IMR-90 (cell line): ENCODE measurements at regions not wholly inside any gene's neighbourhood (a gene's known extent, or its start where the extent isn't known, plus 50 kb on each side); places are given as distances from the start of the nearest gene placed in this dataset.

Source experiments
- ATAC-seq: fragments of 200-7000 bp; cut with Tn5 transposase; 2 replicates; pipeline ENCODE4 v1.9.1; 2020; ENCODE audit warnings: low read depth, mild to moderate bottlenecking, moderate library complexity
- BruUV-seq: library from RNA; stranded (reverse); fragments of 400-500 nt; replicated peaks from 2 replicates; lab custom pipeline; 2021; lab: Mats Ljungman, UMichigan
- CTCF ChIA-PET: fragments of 300-600 bp; formaldehyde crosslinking; extraction: SDS; loops from one replicate; lab custom pipeline; 2021; ENCODE audit warnings: antibody characterized with exemption; lab: Yijun Ruan, JAX
- POLR2A ChIA-PET: fragments of 300-600 bp; sonication (Branson Sonifier 250); formaldehyde crosslinking; loops from one replicate; lab custom pipeline; 2022; ENCODE audit warnings: antibody characterized with exemption; ENCODE audit not compliant: unreplicated experiment; lab: Charles Lee
- DNase-seq: peaks from one replicate; pipeline ENCODE4 v3.0.0; 2013
- H2AFZ ChIP-seq: replicated peaks from 2 replicates; pipeline ENCODE3; 2013; ENCODE audit warnings: low read length, mild to moderate bottlenecking; ENCODE audit not compliant: poor library complexity
- H2AK5ac ChIP-seq: 2 replicates; pipeline ENCODE4 v1.6.1; 2013; ENCODE audit warnings: low read depth, low read length, inconsistent platforms
- H2AK9ac ChIP-seq: replicated peaks from 2 replicates; pipeline ENCODE3; 2013; ENCODE audit warnings: mild to moderate bottlenecking, low read depth, low read length, moderate library complexity; ENCODE audit not compliant: poor library complexity
- H2BK120ac ChIP-seq: 2 replicates; pipeline ENCODE4 v1.6.1; 2013; ENCODE audit warnings: low read depth, low read length, inconsistent platforms
- H2BK15ac ChIP-seq: 3 replicates; pipeline ENCODE4 v1.6.1; 2013; ENCODE audit warnings: low read depth, low read length, inconsistent platforms
- H2BK20ac ChIP-seq: 2 replicates; pipeline ENCODE4 v1.6.1; 2013; ENCODE audit warnings: low read depth, mild to moderate bottlenecking, inconsistent platforms, low read length, moderate library complexity
- H2BK5ac ChIP-seq: 2 replicates; pipeline ENCODE4 v1.6.1; 2013; ENCODE audit warnings: mild to moderate bottlenecking, low read depth, low read length, inconsistent platforms; ENCODE audit not compliant: poor library complexity, severe bottlenecking
- H3K14ac ChIP-seq: replicated peaks from 2 replicates; pipeline ENCODE4 v1.6.1; 2013; ENCODE audit warnings: low read depth, low read length, inconsistent platforms
- H3K18ac ChIP-seq: 2 replicates; pipeline ENCODE4 v1.6.1; 2013; ENCODE audit warnings: low read depth, low read length, control low read depth
- H3K23ac ChIP-seq: 2 replicates; pipeline ENCODE4 v1.6.1; 2013; ENCODE audit warnings: low read depth, low read length, inconsistent platforms
- H3K27ac ChIP-seq: 2 replicates; pipeline ENCODE4 v1.5.1; 2013; ENCODE audit warnings: mild to moderate bottlenecking, control low read depth, low read length; ENCODE audit not compliant: insufficient read depth
- H3K27me3 ChIP-seq: 2 replicates; pipeline ENCODE4 v1.6.1; 2013; ENCODE audit warnings: low read length; ENCODE audit not compliant: control insufficient read depth, insufficient read depth
- H3K36me3 ChIP-seq: 2 replicates; pipeline ENCODE4 v1.6.1; 2013; ENCODE audit warnings: low read length, mixed read lengths; ENCODE audit not compliant: control insufficient read depth, insufficient read depth
- H3K4ac ChIP-seq: 2 replicates; pipeline ENCODE4 v1.6.1; 2013; ENCODE audit warnings: low read depth, low read length, inconsistent platforms
- H3K4me1 ChIP-seq: 2 replicates; pipeline ENCODE4 v1.6.1; 2013; ENCODE audit warnings: low read length, mixed read lengths; ENCODE audit not compliant: control insufficient read depth, insufficient read depth
- H3K4me2 ChIP-seq: 2 replicates; pipeline ENCODE4 v1.6.1; 2013; ENCODE audit warnings: low read depth, mild to moderate bottlenecking, control low read depth, low read length, moderate library complexity
- H3K4me3 ChIP-seq: 2 replicates; pipeline ENCODE4 v1.5.1; 2013; ENCODE audit warnings: low read depth, mild to moderate bottlenecking, control low read depth, low read length, moderate library complexity; ENCODE audit not compliant: insufficient read depth
- H3K56ac ChIP-seq: 2 replicates; pipeline ENCODE4 v1.6.1; 2013; ENCODE audit warnings: low read length, inconsistent platforms; ENCODE audit not compliant: insufficient read depth; ENCODE audit errors: extremely low read depth
- H3K79me1 ChIP-seq, 2 experiments: 2 replicates each; pipeline ENCODE4 v1.6.1; 2013; ENCODE audit warnings: low read length in 2 of 2, inconsistent platforms in 1 of 2, low read depth in 1 of 2
- H3K9ac ChIP-seq: 2 replicates; pipeline ENCODE4 v1.6.1; 2013; ENCODE audit warnings: low read depth, low read length, control low read depth
- H3K9me1 ChIP-seq: 2 replicates; pipeline ENCODE4 v1.6.1; 2013; ENCODE audit warnings: low read length, inconsistent platforms; ENCODE audit not compliant: insufficient read depth
- H3K9me3 ChIP-seq: 2 replicates; pipeline ENCODE4 v1.6.1; 2013; ENCODE audit warnings: low read length; ENCODE audit not compliant: control insufficient read depth, insufficient read depth
- H4K20me1 ChIP-seq: 2 replicates; pipeline ENCODE4 v1.6.1; 2013; ENCODE audit warnings: low read length, inconsistent platforms; ENCODE audit not compliant: insufficient read depth
- H4K5ac ChIP-seq: 2 replicates; pipeline ENCODE4 v1.6.1; 2013; ENCODE audit warnings: mild to moderate bottlenecking, low read depth, low read length, control low read depth
- H4K8ac ChIP-seq, 2 experiments: 2 replicates each; pipeline ENCODE4 v1.6.1; 2013; ENCODE audit warnings: low read depth in 2 of 2, low read length in 2 of 2, control low read depth in 1 of 2, inconsistent platforms in 1 of 2
- H4K91ac ChIP-seq: 2 replicates; pipeline ENCODE4 v1.6.1; 2013; ENCODE audit warnings: low read depth, low read length, inconsistent platforms; ENCODE audit not compliant: insufficient read depth
- CEBPB ChIP-seq: IDR thresholded peaks from 2 replicates; pipeline ENCODE4 v1.6.1; 2012; ENCODE audit warnings: low read depth, low read length, improper control_type of control experiment
- CHD1 ChIP-seq: IDR thresholded peaks from 2 replicates; pipeline ENCODE4 v1.6.1; 2012; ENCODE audit warnings: low read depth, low read length, improper control_type of control experiment
- FOS ChIP-seq: fragments of 150-350 bp; IDR thresholded peaks from 2 replicates; pipeline ENCODE4 v1.6.1; 2016; ENCODE audit warnings: low read depth, low read length
- MAFK ChIP-seq: IDR thresholded peaks from 2 replicates; pipeline ENCODE4 v1.6.1; 2012; ENCODE audit warnings: low read depth, low read length, improper control_type of control experiment
- MAZ ChIP-seq: IDR thresholded peaks from 2 replicates; pipeline ENCODE4 v1.6.1; 2012; ENCODE audit warnings: low read depth, mild to moderate bottlenecking, low read length, improper control_type of control experiment, moderate library complexity, borderline replicate concordance
- MXI1 ChIP-seq: IDR thresholded peaks from 2 replicates; pipeline ENCODE4 v1.6.1; 2012; ENCODE audit warnings: low read depth, mild to moderate bottlenecking, low read length, moderate library complexity, borderline replicate concordance
- NFE2L2 ChIP-seq: fragments of 150-350 bp; IDR thresholded peaks from 2 replicates; pipeline ENCODE4 v1.6.1; 2016; ENCODE audit warnings: low read depth, mild to moderate bottlenecking, low read length
- POLR2A ChIP-seq: IDR thresholded peaks from 2 replicates; pipeline ENCODE4 v1.6.1; 2012; ENCODE audit warnings: mild to moderate bottlenecking, low read depth, low read length
- RAD21 ChIP-seq: IDR thresholded peaks from 2 replicates; pipeline ENCODE4 v1.6.1; 2012; ENCODE audit warnings: low read length, improper control_type of control experiment
- RCOR1 ChIP-seq: IDR thresholded peaks from 2 replicates; pipeline ENCODE4 v1.6.1; 2012; ENCODE audit warnings: mild to moderate bottlenecking, low read length, improper control_type of control experiment; ENCODE audit not compliant: insufficient replicate concordance
- RFX5 ChIP-seq: IDR thresholded peaks from 2 replicates; pipeline ENCODE4 v1.8.0; 2012; ENCODE audit warnings: low read depth, mild to moderate bottlenecking, low read length, moderate library complexity
- WGBS, 2 experiments: methylation state at CpG; one replicate each; pipeline versions ENCODE4 v1.1.5 to v1.1.7; 2013; ENCODE audit warnings: missing lambda C conversion rate in 2 of 2; ENCODE audit not compliant: insufficient read length in 1 of 2; ENCODE audit errors: extremely low coverage in 2 of 2; 5-methylcytosine and 5-hydroxymethylcytosine counted together
- dilution Hi-C: fragments of 300-500 bp; cut with HindIII; formaldehyde crosslinking; loops from one replicate; pipeline ENCODE4 v1.14.3; 2018; ENCODE audit warnings: low sequenced_read_pairs; ENCODE audit not compliant: unreplicated experiment
- in situ Hi-C: fragments of 300-500 bp; cut with MboI; formaldehyde crosslinking; loops from 3 replicates; pipeline ENCODE4 v1.14.3; 2019; ENCODE audit warnings: low sequenced_read_pairs, inconsistent platforms, mixed read lengths
- intact Hi-C: fragments of 100-400 bp; cut with micrococcal nuclease; formaldehyde crosslinking; loops from 2 replicates; pipeline ENCODE4 v1.10.0; 2022
- TF ChIP-seq, protein P1 (sequence below): fragments of 150-350 bp; IDR thresholded peaks from 2 replicates; pipeline ENCODE4 v1.6.1; 2016; ENCODE audit warnings: low read depth, mild to moderate bottlenecking, low read length, moderate library complexity, borderline replicate concordance
- TF ChIP-seq, protein P2 (sequence below): conservative IDR thresholded peaks from 2 replicates; pipeline ENCODE4 v1.5.1; 2012; ENCODE audit warnings: mild to moderate bottlenecking, low read depth, low read length, improper control_type of control experiment

DNA sequence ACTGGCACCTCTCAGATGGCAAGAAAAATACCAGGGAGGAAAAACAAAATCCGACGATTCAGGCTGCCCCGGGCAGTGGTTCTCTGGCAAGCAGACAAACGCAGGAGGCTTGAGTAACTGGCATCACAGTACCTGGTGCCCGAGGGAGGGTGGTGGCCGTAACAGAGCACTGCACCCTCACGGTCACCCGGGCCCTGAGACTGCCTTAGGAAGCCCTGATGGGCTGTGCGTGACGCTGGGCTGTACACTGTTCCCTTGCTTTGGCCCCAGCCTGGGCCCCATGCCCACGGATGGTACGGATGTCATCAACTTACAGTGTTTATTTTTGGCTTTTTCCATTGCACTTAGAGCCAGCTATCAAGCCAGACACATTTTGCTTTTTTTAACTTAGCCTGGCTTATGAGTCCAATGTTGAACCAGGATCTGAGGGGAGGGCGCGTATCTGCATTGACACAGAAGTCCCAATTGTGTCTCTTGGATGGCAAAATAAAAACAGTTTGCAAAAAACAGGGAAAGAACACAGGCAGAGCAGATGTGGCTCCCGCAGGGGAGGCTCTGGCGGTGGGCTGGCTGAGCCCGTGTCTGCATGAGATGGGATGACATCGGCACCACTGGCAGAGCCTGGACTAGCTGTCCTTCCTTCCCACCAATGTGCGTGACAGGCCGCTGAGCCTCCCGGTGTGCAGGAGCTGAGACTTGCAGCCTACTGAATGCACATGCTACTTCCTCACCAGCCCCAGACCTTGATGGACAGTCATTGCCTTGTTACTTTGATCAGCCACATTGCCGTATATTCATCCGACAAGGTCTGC, 287.7 kb downstream of the FOXL1 start:
- no peak overlapping the region for H3K14ac ChIP-seq
- no peaks in the 10 kb centered on the region for H3K36me3 ChIP-seq
- no peak overlapping the region for H4K5ac ChIP-seq
- no peak overlapping the region for H3K9ac ChIP-seq
- H3K56ac ChIP-seq, result no peak overlapping the region
- H2AK5ac ChIP-seq, result peak overlapping the region; percentile 40; the same call in 1 of the 2 replicates
- no peak overlapping the region for H3K4me3 ChIP-seq
- no peaks in the 10 kb centered on the region for H3K79me1 ChIP-seq
- H4K8ac ChIP-seq, result peak overlapping the region in 1 of 2 experiments; percentile 4; a peak in 1 of 4 replicates
- no peak overlapping the region for H3K18ac ChIP-seq
- no peak overlapping the region for H2BK5ac ChIP-seq
- no peaks in the 10 kb centered on the region; the same call in 1 of the 2 replicates for H3K9me1 ChIP-seq
- peak overlapping the region; percentile 34; the same call in 1 of the 2 replicates for H2BK120ac ChIP-seq
- H3K27ac ChIP-seq, result no peak overlapping the region
- no TSS peak for BruUV-seq
- H3K4me2 ChIP-seq, result 0 out of 2 replicates have a peak overlapping the region, but pooled peaks have one; percentile 10
- H2AFZ ChIP-seq, result peak overlapping the region; percentile 24
- intact Hi-C loops, result no loop called here
- WGBS, 2 experiments, result 44% methylated on average over 14 of the region's 23 CpGs; no CpG with 5 or more reads in 1 of the 2 experiments
- POLR2A ChIA-PET, result no interaction called here
- H2BK20ac ChIP-seq, result no peak overlapping the region
- peak overlapping the region; percentile 31; the same call in 1 of the 3 replicates for H2BK15ac ChIP-seq
- peak; percentile 44 for DNase-seq
- TF ChIP-seq NFE2L2 (no peak), MXI1 (no peak), CEBPB (no peak), FOS (no peak), CHD1 (no peak), MAZ (no peak), RCOR1 (no peak), POLR2A (no peak), RFX5 (no peak), MAFK (no peak), RAD21 (no peak)
- TF ChIP-seq, protein P1, sequence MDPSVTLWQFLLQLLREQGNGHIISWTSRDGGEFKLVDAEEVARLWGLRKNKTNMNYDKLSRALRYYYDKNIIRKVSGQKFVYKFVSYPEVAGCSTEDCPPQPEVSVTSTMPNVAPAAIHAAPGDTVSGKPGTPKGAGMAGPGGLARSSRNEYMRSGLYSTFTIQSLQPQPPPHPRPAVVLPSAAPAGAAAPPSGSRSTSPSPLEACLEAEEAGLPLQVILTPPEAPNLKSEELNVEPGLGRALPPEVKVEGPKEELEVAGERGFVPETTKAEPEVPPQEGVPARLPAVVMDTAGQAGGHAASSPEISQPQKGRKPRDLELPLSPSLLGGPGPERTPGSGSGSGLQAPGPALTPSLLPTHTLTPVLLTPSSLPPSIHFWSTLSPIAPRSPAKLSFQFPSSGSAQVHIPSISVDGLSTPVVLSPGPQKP, result no peak
- TF ChIP-seq, protein P2, sequence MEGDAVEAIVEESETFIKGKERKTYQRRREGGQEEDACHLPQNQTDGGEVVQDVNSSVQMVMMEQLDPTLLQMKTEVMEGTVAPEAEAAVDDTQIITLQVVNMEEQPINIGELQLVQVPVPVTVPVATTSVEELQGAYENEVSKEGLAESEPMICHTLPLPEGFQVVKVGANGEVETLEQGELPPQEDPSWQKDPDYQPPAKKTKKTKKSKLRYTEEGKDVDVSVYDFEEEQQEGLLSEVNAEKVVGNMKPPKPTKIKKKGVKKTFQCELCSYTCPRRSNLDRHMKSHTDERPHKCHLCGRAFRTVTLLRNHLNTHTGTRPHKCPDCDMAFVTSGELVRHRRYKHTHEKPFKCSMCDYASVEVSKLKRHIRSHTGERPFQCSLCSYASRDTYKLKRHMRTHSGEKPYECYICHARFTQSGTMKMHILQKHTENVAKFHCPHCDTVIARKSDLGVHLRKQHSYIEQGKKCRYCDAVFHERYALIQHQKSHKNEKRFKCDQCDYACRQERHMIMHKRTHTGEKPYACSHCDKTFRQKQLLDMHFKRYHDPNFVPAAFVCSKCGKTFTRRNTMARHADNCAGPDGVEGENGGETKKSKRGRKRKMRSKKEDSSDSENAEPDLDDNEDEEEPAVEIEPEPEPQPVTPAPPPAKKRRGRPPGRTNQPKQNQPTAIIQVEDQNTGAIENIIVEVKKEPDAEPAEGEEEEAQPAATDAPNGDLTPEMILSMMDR, result no peak
- peak; percentile 85 for ATAC-seq
- H2AK9ac ChIP-seq, result no peak overlapping the region
- CTCF ChIA-PET, result no interaction called here
- H3K4me1 ChIP-seq, result peaks cover 10% of the 10 kb centered on the region; the same call in 1 of the 2 replicates
- H4K20me1 ChIP-seq, result no peaks in the 10 kb centered on the region
- H3K9me3 ChIP-seq, result no peaks in the 10 kb centered on the region
- H4K91ac ChIP-seq, result no peak overlapping the region
- peak overlapping the region; percentile 8 for H3K23ac ChIP-seq
- in situ Hi-C loops, result no loop called here
- dilution Hi-C loops, result no loop called here
- peak overlapping the region; percentile 12; the same call in 1 of the 2 replicates for H3K4ac ChIP-seq
- H3K27me3 ChIP-seq, result peaks cover 3% of the 10 kb centered on the region; the same call in 1 of the 2 replicates
